Trophoblast cell (in vitro differentiated cells and primary cell): ENCODE measurements at regions not wholly inside any gene's neighbourhood (a gene's known extent, or its start where the extent isn't known, plus 50 kb on each side); places are given as distances from the start of the nearest gene placed in this dataset.

Experiments
- DNase-seq, 2 donors: peaks; one replicate each; pipeline ENCODE4 v3.0.0-alpha.2; 2016
- H2AFZ ChIP-seq: 2 replicates; pipeline ENCODE4 v1.6.1; 2013; ENCODE audit warnings: low read length, moderate library complexity, mild to moderate bottlenecking; ENCODE audit not compliant: insufficient read depth, poor library complexity
- H2AK5ac ChIP-seq: 2 replicates; pipeline ENCODE4 v1.6.1; 2013; ENCODE audit warnings: mild to moderate bottlenecking, low read length
- H2BK120ac ChIP-seq: 2 replicates; pipeline ENCODE4 v1.6.1; 2013; ENCODE audit warnings: low read length, mild to moderate bottlenecking, moderate library complexity; ENCODE audit not compliant: insufficient read depth, poor library complexity
- H2BK12ac ChIP-seq: 2 replicates; pipeline ENCODE4 v1.6.1; 2013; ENCODE audit warnings: mild to moderate bottlenecking, low read length, moderate library complexity
- H2BK5ac ChIP-seq: 2 replicates; pipeline ENCODE4 v1.6.1; 2013; ENCODE audit warnings: low read length, low read depth, moderate library complexity, mild to moderate bottlenecking; ENCODE audit not compliant: poor library complexity
- H3K14ac ChIP-seq: 2 replicates; pipeline ENCODE4 v1.6.1; 2013; ENCODE audit warnings: mild to moderate bottlenecking, low read length
- H3K18ac ChIP-seq: 2 replicates; pipeline ENCODE4 v1.6.1; 2013; ENCODE audit warnings: mild to moderate bottlenecking, low read length
- H3K23ac ChIP-seq: 2 replicates; pipeline ENCODE4 v1.6.1; 2013; ENCODE audit warnings: low read length
- H3K27ac ChIP-seq: 2 replicates; pipeline ENCODE4 v1.5.1; 2013; ENCODE audit warnings: low read depth, mild to moderate bottlenecking, inconsistent platforms, low read length, moderate library complexity
- H3K27me3 ChIP-seq: 2 replicates; pipeline ENCODE4 v1.6.1; 2013; ENCODE audit warnings: inconsistent platforms, mild to moderate bottlenecking, low read length, moderate library complexity; ENCODE audit not compliant: insufficient read depth
- H3K36me3 ChIP-seq, 2 experiments: 1 replicate in 1 of 2; 2 replicates in 1 of 2; pipeline ENCODE4 v1.6.1; 2013; ENCODE audit warnings: low read length in 2 of 2, mild to moderate bottlenecking in 2 of 2, moderate library complexity in 1 of 2; ENCODE audit not compliant: insufficient read depth in 2 of 2, control insufficient read depth in 1 of 2
- H3K4ac ChIP-seq: 2 replicates; pipeline ENCODE4 v1.6.1; 2013; ENCODE audit warnings: low read depth, mild to moderate bottlenecking, low read length, moderate library complexity
- H3K4me1 ChIP-seq, 2 experiments: 1 replicate in 1 of 2; 2 replicates in 1 of 2; pipeline ENCODE4 v1.6.1; 2013; ENCODE audit warnings: low read length in 2 of 2, mild to moderate bottlenecking in 2 of 2, moderate library complexity in 1 of 2; ENCODE audit not compliant: insufficient read depth in 2 of 2, control insufficient read depth in 1 of 2
- H3K4me2 ChIP-seq: 2 replicates; pipeline ENCODE4 v1.6.1; 2013; ENCODE audit warnings: inconsistent platforms, mild to moderate bottlenecking, low read length, moderate library complexity
- H3K4me3 ChIP-seq: 2 replicates; pipeline ENCODE4 v1.5.1; 2013; ENCODE audit warnings: mild to moderate bottlenecking, low read depth, low read length, inconsistent platforms
- H3K79me1 ChIP-seq: one replicate; pipeline ENCODE4 v1.6.1; 2013; ENCODE audit warnings: low read length
- H3K79me2 ChIP-seq: 2 replicates; pipeline ENCODE4 v1.6.1; 2013; ENCODE audit warnings: low read length, mild to moderate bottlenecking; ENCODE audit not compliant: control insufficient read depth, insufficient read depth, poor library complexity
- H3K9ac ChIP-seq: 2 replicates; pipeline ENCODE4 v1.6.1; 2013; ENCODE audit warnings: mild to moderate bottlenecking, low read length
- H3K9me3 ChIP-seq: 2 replicates; pipeline ENCODE4 v1.6.1; 2013; ENCODE audit warnings: low read depth, mild to moderate bottlenecking, control low read depth, inconsistent platforms, low read length; ENCODE audit not compliant: insufficient read depth
- H4K12ac ChIP-seq: 2 replicates; pipeline ENCODE4 v1.6.1; 2013; ENCODE audit warnings: low read depth, mild to moderate bottlenecking, low read length, moderate library complexity
- H4K8ac ChIP-seq: 2 replicates; pipeline ENCODE4 v1.6.1; 2013; ENCODE audit warnings: low read depth, mild to moderate bottlenecking, low read length, moderate library complexity
- H4K91ac ChIP-seq: one replicate; pipeline ENCODE4 v1.6.1; 2013; ENCODE audit warnings: low read depth, mild to moderate bottlenecking, low read length, moderate library complexity
- WGBS: extraction: QIAGEN DNeasy Blood & Tissue Kit; methylation state at CpG from one replicate; pipeline ENCODE4 v1.1.7; 2013; ENCODE audit warnings: missing lambda C conversion rate; ENCODE audit not compliant: insufficient read length, insufficient coverage; ENCODE audit errors: extremely low coverage; 5-methylcytosine and 5-hydroxymethylcytosine counted together

DNA sequence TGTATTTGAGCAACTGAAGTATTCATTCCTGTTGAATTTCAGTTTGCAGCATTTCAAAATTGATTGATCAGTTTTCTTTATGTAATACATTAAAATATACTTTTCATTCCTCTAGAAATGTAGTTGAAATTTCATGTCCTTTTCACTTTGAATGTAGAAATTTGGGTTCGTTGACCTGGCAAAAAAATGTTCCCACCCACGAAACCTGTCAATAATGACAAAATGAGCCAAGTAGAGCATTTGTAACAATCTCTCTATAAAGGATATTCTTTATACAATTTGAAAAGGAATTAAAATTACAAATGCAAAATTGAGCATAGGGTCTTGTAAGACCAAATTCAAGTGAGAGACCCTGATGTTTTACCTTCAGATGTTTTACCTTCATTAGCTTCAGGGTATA, 283.9 kb downstream of the ANKRD50 start:
- Histone ChIP-seq H4K8ac (no peak overlapping the region), H3K4me1 (peaks cover 0 to 2% of the 10 kb centered on the region in 2 experiments), H3K23ac (no peak overlapping the region), H3K79me1 (no peaks in the 10 kb centered on the region), H3K14ac (no peak overlapping the region), H4K91ac (no peak overlapping the region), H3K9ac (no peak overlapping the region), H3K27ac (no peak overlapping the region), H2BK12ac (no peak overlapping the region), H3K9me3 (no peaks in the 10 kb centered on the region), H3K18ac (no peak overlapping the region), H2AK5ac (no peak overlapping the region), H3K4me3 (no peak overlapping the region), H4K12ac (no peak overlapping the region), H2BK5ac (no peak overlapping the region), H3K36me3 (no peaks in the 10 kb centered on the region), H2AFZ (no peak overlapping the region), H3K27me3 (no peaks in the 10 kb centered on the region), H3K79me2 (no peaks in the 10 kb centered on the region), H2BK120ac (no peak overlapping the region), H3K4me2 (no peak overlapping the region), H3K4ac (no peak overlapping the region)
- DNase-seq, result no peak
- WGBS, result no CpG with 5 or more reads among the region's 2 CpGs

GRCh38 chr4:124429746-124430250, 282.7 kb downstream of the ANKRD50 start:
- WGBS, result no CpG with 5 or more reads among the region's 2 CpGs
- no peak overlapping the region for H2BK12ac ChIP-seq
- no peaks in the 10 kb centered on the region for H3K27me3 ChIP-seq
- H2BK120ac ChIP-seq, result no peak overlapping the region
- H3K9ac ChIP-seq, result no peak overlapping the region
- H3K79me2 ChIP-seq, result no peaks in the 10 kb centered on the region
- H3K4me3 ChIP-seq, result no peak overlapping the region
- H3K14ac ChIP-seq, result no peak overlapping the region
- no peaks in the 10 kb centered on the region for H3K79me1 ChIP-seq
- no peak overlapping the region for H3K4me2 ChIP-seq
- H2AFZ ChIP-seq, result no peak overlapping the region
- DNase-seq, result no peak
- no peaks in the 10 kb centered on the region for H3K36me3 ChIP-seq
- H4K91ac ChIP-seq, result no peak overlapping the region
- H3K27ac ChIP-seq, result no peak overlapping the region
- no peak overlapping the region for H2AK5ac ChIP-seq
- no peak overlapping the region for H4K8ac ChIP-seq
- H4K12ac ChIP-seq, result no peak overlapping the region
- no peak overlapping the region for H2BK5ac ChIP-seq
- H3K4me1 ChIP-seq, result peaks cover 0 to 2% of the 10 kb centered on the region in 2 experiments
- no peak overlapping the region for H3K18ac ChIP-seq
- H3K4ac ChIP-seq, result no peak overlapping the region
- H3K9me3 ChIP-seq, result no peaks in the 10 kb centered on the region
- H3K23ac ChIP-seq, result no peak overlapping the region

DNA sequence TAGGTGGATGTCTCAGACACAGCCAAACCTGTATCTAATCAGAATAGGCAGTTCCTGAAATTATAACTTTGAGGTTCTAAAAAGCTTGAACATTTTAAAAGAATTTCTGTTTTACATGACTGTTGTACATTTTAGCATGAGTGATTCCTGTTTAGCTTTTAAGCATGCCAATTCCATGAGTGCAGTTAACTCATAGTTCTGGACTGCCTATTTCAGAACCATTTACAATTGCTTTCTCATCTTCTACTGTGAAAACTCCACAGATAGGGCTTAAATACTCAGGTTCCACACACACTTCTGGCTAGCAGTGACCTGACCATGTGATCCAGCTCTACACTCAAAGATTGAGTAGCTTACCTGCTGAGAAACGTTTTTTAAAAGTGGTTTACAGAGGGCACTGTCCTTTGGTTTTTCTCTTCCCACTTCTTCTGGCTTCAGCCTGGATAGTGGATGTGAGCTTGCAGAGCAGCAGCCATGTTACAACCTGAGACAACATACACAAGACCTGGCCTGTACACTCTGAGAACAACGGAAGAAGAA, 280.8 kb downstream of the ANKRD50 start:
- Histone ChIP-seq H3K18ac (no peak overlapping the region), H3K4me3 (no peak overlapping the region), H3K79me1 (no peaks in the 10 kb centered on the region), H2BK120ac (no peak overlapping the region), H3K27me3 (no peaks in the 10 kb centered on the region), H4K12ac (no peak overlapping the region), H4K8ac (no peak overlapping the region), H2AK5ac (no peak overlapping the region), H3K4me2 (no peak overlapping the region), H2BK12ac (peak overlapping the region; percentile 44), H4K91ac (no peak overlapping the region), H3K4me1 (peaks cover 0 to 2% of the 10 kb centered on the region in 2 experiments), H3K79me2 (no peaks in the 10 kb centered on the region), H3K9ac (no peak overlapping the region), H2AFZ (no peak overlapping the region), H3K9me3 (peaks cover 3% of the 10 kb centered on the region), H2BK5ac (no peak overlapping the region), H3K27ac (no peak overlapping the region), H3K23ac (no peak overlapping the region), H3K14ac (no peak overlapping the region), H3K4ac (no peak overlapping the region), H3K36me3 (no peaks in the 10 kb centered on the region)
- no peak for DNase-seq
- WGBS, result no CpG with 5 or more reads among the region's 2 CpGs

DNA sequence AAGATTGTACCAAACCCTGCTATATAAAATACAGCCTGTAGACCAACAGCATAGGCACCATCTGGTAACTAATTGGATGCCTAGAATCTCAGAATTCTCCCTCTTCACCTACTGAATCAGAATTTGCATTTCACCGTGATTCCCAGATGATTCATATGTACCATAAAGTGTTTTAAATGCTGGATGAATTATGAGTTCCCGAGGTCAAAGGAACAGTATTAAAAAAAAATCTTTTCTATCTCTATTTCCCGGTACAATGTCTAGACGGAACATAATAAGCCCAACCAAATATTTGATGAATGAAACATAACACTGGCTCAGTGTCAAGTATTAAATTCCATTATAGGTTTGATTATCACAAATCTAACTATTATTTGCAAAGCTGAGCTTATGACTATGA, 280.0 kb downstream of the ANKRD50 start:
- peaks cover 3% of the 10 kb centered on the region for H3K9me3 ChIP-seq
- no peak overlapping the region for H3K23ac ChIP-seq
- no peak overlapping the region for H3K9ac ChIP-seq
- H2BK120ac ChIP-seq, result no peak overlapping the region
- no peaks in the 10 kb centered on the region for H3K79me1 ChIP-seq
- DNase-seq, result no peak
- no peak overlapping the region for H2BK5ac ChIP-seq
- no peaks in the 10 kb centered on the region for H3K36me3 ChIP-seq
- no peak overlapping the region for H3K4me2 ChIP-seq
- no peak overlapping the region for H2AFZ ChIP-seq
- H4K8ac ChIP-seq, result no peak overlapping the region
- H4K91ac ChIP-seq, result no peak overlapping the region
- no peak overlapping the region for H4K12ac ChIP-seq
- no peak overlapping the region for H3K4ac ChIP-seq
- WGBS, result no CpG with 5 or more reads among the region's 4 CpGs
- H3K18ac ChIP-seq, result no peak overlapping the region
- no peak overlapping the region for H2AK5ac ChIP-seq
- H3K27me3 ChIP-seq, result no peaks in the 10 kb centered on the region
- H3K27ac ChIP-seq, result no peak overlapping the region
- H3K4me1 ChIP-seq, result peaks cover 0 to 2% of the 10 kb centered on the region in 2 experiments
- H2BK12ac ChIP-seq, result no peak overlapping the region
- H3K4me3 ChIP-seq, result no peak overlapping the region
- H3K79me2 ChIP-seq, result no peaks in the 10 kb centered on the region
- H3K14ac ChIP-seq, result no peak overlapping the region
